ENCODE measurements at regions not wholly inside any gene's neighbourhood (a gene's known extent, or its start where the extent isn't known, plus 50 kb on each side); places are given as distances from the start of the nearest gene placed in this dataset.

DNA sequence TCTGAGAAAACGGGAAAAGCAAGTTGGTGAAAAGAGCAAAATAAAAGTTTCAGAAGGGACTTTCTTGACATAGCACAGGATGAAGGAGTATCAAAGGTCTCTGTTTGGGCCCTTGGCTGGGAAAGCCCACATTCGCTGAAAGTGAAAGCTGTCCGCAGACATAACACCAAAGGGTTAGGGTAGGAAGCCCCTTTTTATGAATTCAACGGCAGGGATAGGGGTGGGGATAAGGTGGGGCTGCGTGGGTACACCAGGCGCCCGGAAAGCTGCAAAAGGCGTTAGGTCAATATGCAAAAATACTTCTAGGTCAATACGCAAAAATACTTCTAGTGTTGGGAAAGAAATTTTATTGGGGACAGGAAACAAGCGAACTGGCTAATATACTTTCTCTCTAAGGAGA is 135.1 kb downstream of the OR2B2 start:
- H2BK120ac ChIP-seq (ENCODE audit: low read depth, low read length), result no peak overlapping the region
- CTCF ChIA-PET, result no interaction called here
- H3K4ac ChIP-seq (ENCODE audit: low read depth, low read length), result no peak overlapping the region
- no peaks in the 10 kb centered on the region for H3K79me1 ChIP-seq (ENCODE audit: low read depth in 1 of 2, low read length in 2 of 2)
- no TSS peak for BruUV-seq (replicated peaks)
- H3K4me3 ChIP-seq (ENCODE audit: insufficient read depth, low read depth, low read length), result no peak overlapping the region
- H3K56ac ChIP-seq (ENCODE audit: extremely low read depth, insufficient read depth, low read length), result no peak overlapping the region
- H4K91ac ChIP-seq (ENCODE audit: insufficient read depth, low read depth, low read length), result no peak overlapping the region
- H4K5ac ChIP-seq (ENCODE audit: low read depth, low read length), result no peak overlapping the region
- H2BK15ac ChIP-seq (ENCODE audit: low read depth, low read length), result no peak overlapping the region
- dilution Hi-C loops (cut with HindIII; ENCODE audit: low sequenced_read_pairs, unreplicated experiment) (no loop called here), in situ Hi-C loops (cut with MboI; ENCODE audit: low sequenced_read_pairs) (no loop called here), intact Hi-C loops (cut with micrococcal nuclease) (no loop called here)
- TF ChIP-seq MAFK (IDR thresholded peaks at IDR 0.05; ENCODE audit: low read depth, low read length) (no peak), CHD1 (IDR thresholded peaks at IDR 0.05; ENCODE audit: low read depth, low read length) (no peak), MAZ (IDR thresholded peaks at IDR 0.05; ENCODE audit: borderline replicate concordance, low read depth, low read length) (no peak), CEBPB (IDR thresholded peaks at IDR 0.05; ENCODE audit: low read depth, low read length) (no peak), FOS (IDR thresholded peaks at IDR 0.05; ENCODE audit: low read depth, low read length) (no peak), SMC3 (IDR thresholded peaks at IDR 0.05; ENCODE audit: low read depth, low read length) (no peak), POLR2A (IDR thresholded peaks at IDR 0.05; ENCODE audit: low read depth, low read length) (no peak), RFX5 (IDR thresholded peaks at IDR 0.05; ENCODE audit: low read depth, low read length) (no peak)
- TF ChIP-seq, protein P1, sequence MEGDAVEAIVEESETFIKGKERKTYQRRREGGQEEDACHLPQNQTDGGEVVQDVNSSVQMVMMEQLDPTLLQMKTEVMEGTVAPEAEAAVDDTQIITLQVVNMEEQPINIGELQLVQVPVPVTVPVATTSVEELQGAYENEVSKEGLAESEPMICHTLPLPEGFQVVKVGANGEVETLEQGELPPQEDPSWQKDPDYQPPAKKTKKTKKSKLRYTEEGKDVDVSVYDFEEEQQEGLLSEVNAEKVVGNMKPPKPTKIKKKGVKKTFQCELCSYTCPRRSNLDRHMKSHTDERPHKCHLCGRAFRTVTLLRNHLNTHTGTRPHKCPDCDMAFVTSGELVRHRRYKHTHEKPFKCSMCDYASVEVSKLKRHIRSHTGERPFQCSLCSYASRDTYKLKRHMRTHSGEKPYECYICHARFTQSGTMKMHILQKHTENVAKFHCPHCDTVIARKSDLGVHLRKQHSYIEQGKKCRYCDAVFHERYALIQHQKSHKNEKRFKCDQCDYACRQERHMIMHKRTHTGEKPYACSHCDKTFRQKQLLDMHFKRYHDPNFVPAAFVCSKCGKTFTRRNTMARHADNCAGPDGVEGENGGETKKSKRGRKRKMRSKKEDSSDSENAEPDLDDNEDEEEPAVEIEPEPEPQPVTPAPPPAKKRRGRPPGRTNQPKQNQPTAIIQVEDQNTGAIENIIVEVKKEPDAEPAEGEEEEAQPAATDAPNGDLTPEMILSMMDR (conservative IDR thresholded peaks at IDR 0.05; ENCODE audit: low read depth, low read length), result no peak
- TF ChIP-seq, protein P2, sequence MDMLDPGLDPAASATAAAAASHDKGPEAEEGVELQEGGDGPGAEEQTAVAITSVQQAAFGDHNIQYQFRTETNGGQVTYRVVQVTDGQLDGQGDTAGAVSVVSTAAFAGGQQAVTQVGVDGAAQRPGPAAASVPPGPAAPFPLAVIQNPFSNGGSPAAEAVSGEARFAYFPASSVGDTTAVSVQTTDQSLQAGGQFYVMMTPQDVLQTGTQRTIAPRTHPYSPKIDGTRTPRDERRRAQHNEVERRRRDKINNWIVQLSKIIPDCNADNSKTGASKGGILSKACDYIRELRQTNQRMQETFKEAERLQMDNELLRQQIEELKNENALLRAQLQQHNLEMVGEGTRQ (IDR thresholded peaks at IDR 0.05; ENCODE audit: low read depth, low read length), result no peak
- TF ChIP-seq, protein P3, sequence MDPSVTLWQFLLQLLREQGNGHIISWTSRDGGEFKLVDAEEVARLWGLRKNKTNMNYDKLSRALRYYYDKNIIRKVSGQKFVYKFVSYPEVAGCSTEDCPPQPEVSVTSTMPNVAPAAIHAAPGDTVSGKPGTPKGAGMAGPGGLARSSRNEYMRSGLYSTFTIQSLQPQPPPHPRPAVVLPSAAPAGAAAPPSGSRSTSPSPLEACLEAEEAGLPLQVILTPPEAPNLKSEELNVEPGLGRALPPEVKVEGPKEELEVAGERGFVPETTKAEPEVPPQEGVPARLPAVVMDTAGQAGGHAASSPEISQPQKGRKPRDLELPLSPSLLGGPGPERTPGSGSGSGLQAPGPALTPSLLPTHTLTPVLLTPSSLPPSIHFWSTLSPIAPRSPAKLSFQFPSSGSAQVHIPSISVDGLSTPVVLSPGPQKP (IDR thresholded peaks at IDR 0.05; ENCODE audit: borderline replicate concordance, low read depth, low read length), result no peak
- H4K20me1 ChIP-seq (ENCODE audit: insufficient read depth, low read length), result no peaks in the 10 kb centered on the region
- H3K4me1 ChIP-seq (ENCODE audit: control insufficient read depth, insufficient read depth, low read length), result no peaks in the 10 kb centered on the region
- whole genome bisulfite sequencing, 2 experiments (ENCODE audit: extremely low coverage in 2 of 2, insufficient read length in 1 of 2), result 80% methylated on average over 4 of the region's 10 CpGs; no CpG with 5 or more reads in 1 of the 2 experiments
- H3K9me3 ChIP-seq (ENCODE audit: control insufficient read depth, insufficient read depth, low read length), result no peaks in the 10 kb centered on the region
- no peak overlapping the region for H4K8ac ChIP-seq (ENCODE audit: low read depth in 2 of 2, low read length in 2 of 2)
- DNase-seq (no peak), ATAC-seq (ENCODE audit: low read depth) (no peak)
- no peak overlapping the region for H2AFZ ChIP-seq (replicated peaks; ENCODE audit: low read length, poor library complexity)
- no peak overlapping the region for H3K4me2 ChIP-seq (ENCODE audit: low read depth, low read length)
- H3K9ac ChIP-seq (ENCODE audit: low read depth, low read length), result no peak overlapping the region
- no peak overlapping the region for H3K27ac ChIP-seq (ENCODE audit: insufficient read depth, low read length)
- no peaks in the 10 kb centered on the region for H3K27me3 ChIP-seq (ENCODE audit: control insufficient read depth, insufficient read depth, low read length)
- H3K36me3 ChIP-seq (ENCODE audit: control insufficient read depth, insufficient read depth, low read length), result no peaks in the 10 kb centered on the region
- no peak overlapping the region for H2BK20ac ChIP-seq (ENCODE audit: low read depth, low read length)
- no peak overlapping the region for H3K14ac ChIP-seq (replicated peaks; ENCODE audit: low read depth, low read length)
- POLR2A ChIA-PET (ENCODE audit: unreplicated experiment), result no interaction called here
- no peak overlapping the region for H3K23ac ChIP-seq (ENCODE audit: low read depth, low read length)
- no peak overlapping the region for H2AK5ac ChIP-seq (ENCODE audit: low read depth, low read length)
- H3K18ac ChIP-seq (ENCODE audit: low read depth, low read length), result no peak overlapping the region
- H2BK5ac ChIP-seq (ENCODE audit: low read depth, low read length, poor library complexity, severe bottlenecking), result no peak overlapping the region
- H2AK9ac ChIP-seq (replicated peaks; ENCODE audit: low read depth, low read length, poor library complexity), result no peak overlapping the region
- no peaks in the 10 kb centered on the region for H3K9me1 ChIP-seq (ENCODE audit: insufficient read depth, low read length)

All from IMR-90 (cell line).